MM.1S (cell line): ENCODE measurements at regions not wholly inside any gene's neighbourhood (a gene's known extent, or its start where the extent isn't known, plus 50 kb on each side); places are given as distances from the start of the nearest gene placed in this dataset.

ENCODE experiments used
- EZH2 ChIP-seq: fragments of 300-600 bp; sonication (generic); optimal IDR thresholded peaks from 2 replicates; pipeline ENCODE3; 2017; ENCODE audit warnings: low read depth, mild to moderate bottlenecking, antibody characterized with exemption, low read length, mixed read lengths
- EZH2phosphoT487 ChIP-seq: fragments of 300-600 bp; sonication (generic); IDR thresholded peaks from 2 replicates; pipeline ENCODE4 v1.6.1; 2018; ENCODE audit warnings: antibody characterized with exemption, low read length

- TF ChIP-seq EZH2 (no peak), EZH2phosphoT487 (no peak)
Observed at GRCh38 chr3:1017870-1018269, 75.0 kb upstream of the CNTN6 start.
